HUES64 (cell line): ENCODE measurements at regions not wholly inside any gene's neighbourhood (a gene's known extent, or its start where the extent isn't known, plus 50 kb on each side); places are given as distances from the start of the nearest gene placed in this dataset.

Source experiments
- H3K27ac ChIP-seq: 2 replicates; pipeline ENCODE4 v1.7.0; 2013; ENCODE audit warnings: low read depth, low read length, inconsistent platforms
- H3K27me3 ChIP-seq: 2 replicates; pipeline ENCODE4 v1.6.1; 2013; ENCODE audit warnings: mild to moderate bottlenecking, low read length; ENCODE audit not compliant: insufficient read depth
- H3K36me3 ChIP-seq: 2 replicates; pipeline ENCODE4 v1.6.1; 2013; ENCODE audit warnings: mild to moderate bottlenecking, low read length; ENCODE audit not compliant: insufficient read depth
- H3K4me1 ChIP-seq: 2 replicates; pipeline ENCODE4 v1.6.1; 2013; ENCODE audit warnings: mild to moderate bottlenecking, low read length, moderate library complexity; ENCODE audit not compliant: insufficient read depth
- H3K4me3 ChIP-seq: 2 replicates; pipeline ENCODE4 v1.5.1; 2013; ENCODE audit warnings: mild to moderate bottlenecking, low read length, moderate library complexity
- H3K9ac ChIP-seq: 2 replicates; pipeline ENCODE4 v1.6.1; 2013; ENCODE audit warnings: mild to moderate bottlenecking, low read depth, low read length
- H3K9me3 ChIP-seq: 2 replicates; pipeline ENCODE4 v1.6.1; 2013; ENCODE audit warnings: low read depth, low read length; ENCODE audit not compliant: insufficient read depth
- WGBS: fragments of 150-250, 120-280 bp; methylation state at CpG from one replicate; pipeline ENCODE4 v1.1.7; 2013; ENCODE audit warnings: missing lambda C conversion rate; 5-methylcytosine and 5-hydroxymethylcytosine counted together

- no peak overlapping the region for H3K27ac ChIP-seq
- no peaks in the 10 kb centered on the region for H3K4me1 ChIP-seq
- H3K4me3 ChIP-seq = no peak overlapping the region
- WGBS = 82% methylated on average over 3 of the region's 3 CpGs
- H3K9ac ChIP-seq = no peak overlapping the region
- H3K9me3 ChIP-seq = no peaks in the 10 kb centered on the region
- H3K36me3 ChIP-seq = no peaks in the 10 kb centered on the region
- H3K27me3 ChIP-seq = no peaks in the 10 kb centered on the region
Measured at GRCh38 chr6:113144117-113144516, 713.0 kb upstream of the MARCKS start.

- WGBS = 97% methylated on average over 1 of the region's 1 CpG
- H3K4me1 ChIP-seq = no peaks in the 10 kb centered on the region
- H3K4me3 ChIP-seq = no peak overlapping the region
- no peaks in the 10 kb centered on the region for H3K36me3 ChIP-seq
- no peaks in the 10 kb centered on the region for H3K9me3 ChIP-seq
- H3K9ac ChIP-seq = no peak overlapping the region
- H3K27me3 ChIP-seq = no peaks in the 10 kb centered on the region
- H3K27ac ChIP-seq = no peak overlapping the region
Measured at GRCh38 chr6:113146878-113147277, 710.3 kb upstream of the MARCKS start.

GRCh38 chr6:113147544-113147943, 709.6 kb upstream of the MARCKS start:
- 98% methylated on average over 2 of the region's 2 CpGs for WGBS
- Histone ChIP-seq H3K9ac (no peak overlapping the region), H3K4me1 (no peaks in the 10 kb centered on the region), H3K9me3 (no peaks in the 10 kb centered on the region), H3K4me3 (no peak overlapping the region), H3K36me3 (no peaks in the 10 kb centered on the region), H3K27me3 (no peaks in the 10 kb centered on the region), H3K27ac (no peak overlapping the region)

GRCh38 chr6:113148566-113148965, 708.6 kb upstream of the MARCKS start:
- H3K4me1 ChIP-seq = no peaks in the 10 kb centered on the region
- H3K4me3 ChIP-seq = no peak overlapping the region
- H3K27ac ChIP-seq = no peak overlapping the region
- H3K9ac ChIP-seq = no peak overlapping the region
- no peaks in the 10 kb centered on the region for H3K36me3 ChIP-seq
- no peaks in the 10 kb centered on the region for H3K9me3 ChIP-seq
- no peaks in the 10 kb centered on the region for H3K27me3 ChIP-seq

- Histone ChIP-seq H3K4me1 (no peaks in the 10 kb centered on the region), H3K27ac (no peak overlapping the region), H3K27me3 (no peaks in the 10 kb centered on the region), H3K9ac (no peak overlapping the region), H3K36me3 (no peaks in the 10 kb centered on the region), H3K9me3 (no peaks in the 10 kb centered on the region), H3K4me3 (no peak overlapping the region)
- 93% methylated on average over 1 of the region's 1 CpG for WGBS
Measured at GRCh38 chr6:113149511-113149910, 707.6 kb upstream of the MARCKS start.

GRCh38 chr6:113160306-113161017, 696.7 kb upstream of the MARCKS start:
- 93% methylated on average over 4 of the region's 5 CpGs for WGBS
- Histone ChIP-seq H3K27me3 (no peaks in the 10 kb centered on the region), H3K27ac (no peak overlapping the region), H3K9me3 (no peaks in the 10 kb centered on the region), H3K9ac (no peak overlapping the region), H3K4me3 (no peak overlapping the region), H3K4me1 (no peaks in the 10 kb centered on the region), H3K36me3 (no peaks in the 10 kb centered on the region)

- Histone ChIP-seq H3K27ac (no peak overlapping the region), H3K36me3 (no peaks in the 10 kb centered on the region)
- no CpG with 5 or more reads among the region's 1 CpG for WGBS
Measured at GRCh38 chr6:113161018-113161315, 696.2 kb upstream of the MARCKS start.

GRCh38 chr6:113162739-113163138, 694.4 kb upstream of the MARCKS start:
- H3K27ac ChIP-seq = no peak overlapping the region
- WGBS = no CpG with 5 or more reads among the region's 1 CpG
- H3K4me3 ChIP-seq = no peak overlapping the region
- no peaks in the 10 kb centered on the region for H3K27me3 ChIP-seq
- H3K9ac ChIP-seq = no peak overlapping the region
- no peaks in the 10 kb centered on the region for H3K9me3 ChIP-seq
- H3K4me1 ChIP-seq = no peaks in the 10 kb centered on the region
- no peaks in the 10 kb centered on the region for H3K36me3 ChIP-seq

More at GRCh38 chr6:113161018-113161315, 696.2 kb upstream of the MARCKS start:
- H3K9ac ChIP-seq = no peak overlapping the region
- no peaks in the 10 kb centered on the region for H3K27me3 ChIP-seq
- no peak overlapping the region for H3K4me3 ChIP-seq
- no peaks in the 10 kb centered on the region for H3K9me3 ChIP-seq
- no peaks in the 10 kb centered on the region for H3K4me1 ChIP-seq

- H3K27ac ChIP-seq = no peak overlapping the region
- 96% methylated on average over 1 of the region's 1 CpG for WGBS
- H3K36me3 ChIP-seq = no peaks in the 10 kb centered on the region
- no peaks in the 10 kb centered on the region for H3K27me3 ChIP-seq
- H3K4me3 ChIP-seq = no peak overlapping the region
- no peaks in the 10 kb centered on the region for H3K4me1 ChIP-seq
- H3K9me3 ChIP-seq = peaks cover 10% of the 10 kb centered on the region; the same call in 1 of the 2 replicates
- no peak overlapping the region for H3K9ac ChIP-seq
Measured at GRCh38 chr6:113168057-113168456, 689.1 kb upstream of the MARCKS start.

GRCh38 chr6:113169484-113169883, 687.7 kb upstream of the MARCKS start:
- H3K9me3 ChIP-seq = peaks cover 10% of the 10 kb centered on the region; the same call in 1 of the 2 replicates
- H3K36me3 ChIP-seq = no peaks in the 10 kb centered on the region
- no peaks in the 10 kb centered on the region for H3K27me3 ChIP-seq
- no peak overlapping the region for H3K27ac ChIP-seq
- H3K9ac ChIP-seq = no peak overlapping the region
- no peaks in the 10 kb centered on the region for H3K4me1 ChIP-seq
- H3K4me3 ChIP-seq = no peak overlapping the region
- WGBS = 90% methylated on average over 1 of the region's 1 CpG

GRCh38 chr6:113170454-113170853, 686.7 kb upstream of the MARCKS start:
- no peak overlapping the region for H3K9ac ChIP-seq
- H3K4me1 ChIP-seq = no peaks in the 10 kb centered on the region
- WGBS = 100% methylated on average over 1 of the region's 1 CpG
- peaks cover 10% of the 10 kb centered on the region; the same call in 1 of the 2 replicates for H3K9me3 ChIP-seq
- no peak overlapping the region for H3K27ac ChIP-seq
- H3K4me3 ChIP-seq = no peak overlapping the region
- H3K27me3 ChIP-seq = no peaks in the 10 kb centered on the region
- no peaks in the 10 kb centered on the region for H3K36me3 ChIP-seq

GRCh38 chr6:113171882-113172281, 685.3 kb upstream of the MARCKS start:
- no peak overlapping the region for H3K9ac ChIP-seq
- no peaks in the 10 kb centered on the region for H3K4me1 ChIP-seq
- no peaks in the 10 kb centered on the region for H3K36me3 ChIP-seq
- no peaks in the 10 kb centered on the region for H3K27me3 ChIP-seq
- H3K9me3 ChIP-seq = peaks cover 10% of the 10 kb centered on the region; the same call in 1 of the 2 replicates
- 90% methylated on average over 2 of the region's 3 CpGs for WGBS
- H3K27ac ChIP-seq = no peak overlapping the region
- no peak overlapping the region for H3K4me3 ChIP-seq
